GM12878 (cell line): ENCODE measurements at regions not wholly inside any gene's neighbourhood (a gene's known extent, or its start where the extent isn't known, plus 50 kb on each side); places are given as distances from the start of the nearest gene placed in this dataset.

Source experiments
- ATAC-seq: fragments of 200-7000 bp; cut with Tn5 transposase; 3 replicates; pipeline ENCODE4 v1.9.1; 2020; ENCODE audit warnings: mild to moderate bottlenecking, moderate library complexity
- BruUV-seq: library from RNA; stranded (reverse); fragments of 400-500 nt; replicated peaks from 2 replicates; lab custom pipeline; 2021; lab: Mats Ljungman, UMichigan
- CTCF ChIA-PET: fragments of 300-600 bp; sonication (Branson Sonifier 250); formaldehyde crosslinking; extraction: SDS; loops from one replicate; lab custom pipeline; 2021; ENCODE audit warnings: inconsistent platforms; lab: Yijun Ruan, JAX
- POLR2A ChIA-PET: fragments of 350-600 bp; formaldehyde crosslinking; extraction: SDS; loops from one replicate; lab custom pipeline; 2021; ENCODE audit warnings: inconsistent platforms; lab: Charles Lee
- RAD21 ChIA-PET: fragments of 300-600 bp; sonication (Branson Sonifier 250); formaldehyde crosslinking; loops from one replicate; lab custom pipeline; 2023; ENCODE audit warnings: antibody characterized with exemption; ENCODE audit not compliant: unreplicated experiment; lab: Charles Lee
- SMC1A ChIA-PET: fragments of 300-600 bp; sonication (Branson Sonifier 250); formaldehyde crosslinking; loops from one replicate; lab custom pipeline; 2023; ENCODE audit not compliant: unreplicated experiment, uncharacterized antibody; lab: Charles Lee
- DNase-seq: peaks from one replicate; pipeline ENCODE4 v3.0.0-alpha.2; 2011; ENCODE audit warnings: low read depth, low spot score
- FAIRE-seq: peaks from 3 replicates; lab custom pipeline; 2011; peaks lifted over from hg19 to GRCh38; lab: Jason Lieb, UNC
- H2AFZ ChIP-seq: 2 replicates; pipeline ENCODE4 v1.6.0; 2011; ENCODE audit warnings: low read depth, low read length, control low read depth; ENCODE audit not compliant: control insufficient read depth
- H3K27ac ChIP-seq: 2 replicates; pipeline ENCODE4 v1.5.1; 2011; ENCODE audit warnings: control low read depth; ENCODE audit not compliant: control insufficient read depth, insufficient read depth
- H3K27me3 ChIP-seq, 2 experiments: replicated peaks in 1 of 2; 2 replicates each; pipeline versions ENCODE4 v1.6.0 to v1.6.1; 2011; ENCODE audit warnings: low read length in 1 of 2; ENCODE audit not compliant: control insufficient read depth in 2 of 2, insufficient read depth in 2 of 2
- H3K36me3 ChIP-seq, 2 experiments: 2 replicates each; pipeline ENCODE4 v1.5.1; 2011; ENCODE audit warnings: low read length in 1 of 2; ENCODE audit not compliant: control insufficient read depth in 2 of 2, insufficient read depth in 2 of 2
- H3K4me1 ChIP-seq: 2 replicates; pipeline ENCODE4 v1.6.1; 2011; ENCODE audit warnings: mild to moderate bottlenecking, low read length, moderate library complexity, mixed read lengths; ENCODE audit not compliant: control insufficient read depth, insufficient read depth
- H3K4me2 ChIP-seq: 2 replicates; pipeline ENCODE4 v1.6.0; 2011; ENCODE audit warnings: control low read depth; ENCODE audit not compliant: control insufficient read depth, insufficient read depth
- H3K4me3 ChIP-seq: fragments of 200-600 bp; sonication (generic); 2 replicates; pipeline ENCODE4 v1.5.1; 2016
- H3K79me2 ChIP-seq: 2 replicates; pipeline ENCODE4 v1.6.0; 2011; ENCODE audit warnings: low read length; ENCODE audit not compliant: control insufficient read depth, insufficient read depth
- H3K9ac ChIP-seq: 2 replicates; pipeline ENCODE4 v1.8.0; 2011; ENCODE audit warnings: low read length, control low read depth, mixed read lengths; ENCODE audit not compliant: control insufficient read depth, insufficient read depth
- H3K9me3 ChIP-seq: replicated peaks from 3 replicates; pipeline ENCODE4 v1.5.1; 2011; ENCODE audit warnings: mild to moderate bottlenecking, low read length; ENCODE audit not compliant: control insufficient read depth, insufficient read depth
- H4K20me1 ChIP-seq: 2 replicates; pipeline ENCODE4 v1.6.0; 2011; ENCODE audit not compliant: control insufficient read depth, insufficient read depth
- BHLHE40 ChIP-seq, 2 experiments: fragments of 450-650 bp in 1 of 2; IDR thresholded peaks; 2 replicates each; pipeline ENCODE4 v1.6.1; 2011 to 2017; ENCODE audit warnings: low read depth in 2 of 2, borderline replicate concordance in 1 of 2, improper control_type of control experiment in 1 of 2, low read length in 1 of 2, mild to moderate bottlenecking in 1 of 2
- CREM ChIP-seq: IDR thresholded peaks from 2 replicates; pipeline ENCODE4 v1.6.1; 2014; ENCODE audit warnings: antibody characterized with exemption, low read depth
- EZH2 ChIP-seq: IDR thresholded peaks from 2 replicates; pipeline ENCODE4 v1.6.1; 2012; ENCODE audit warnings: low read depth, mild to moderate bottlenecking, control low read depth, inconsistent platforms, low read length, borderline replicate concordance; ENCODE audit not compliant: control insufficient read depth
- IRF4 ChIP-seq: IDR thresholded peaks from 2 replicates; pipeline ENCODE4 v1.6.1; 2011; ENCODE audit warnings: low read depth, low read length
- MLLT1 ChIP-seq: fragments of 450-650 bp; IDR thresholded peaks from 2 replicates; pipeline ENCODE4 v1.6.1; 2016; ENCODE audit warnings: mild to moderate bottlenecking
- RELB ChIP-seq: fragments of 450-650 bp; IDR thresholded peaks from 2 replicates; pipeline ENCODE4 v1.6.1; 2017; ENCODE audit warnings: low read depth, mild to moderate bottlenecking, moderate library complexity
- RUNX3 ChIP-seq: IDR thresholded peaks from 2 replicates; pipeline ENCODE4 v1.6.1; 2012; ENCODE audit warnings: low read length, inconsistent platforms
- SIX5 ChIP-seq: IDR thresholded peaks from 2 replicates; pipeline ENCODE4 v1.6.1; 2011; ENCODE audit warnings: mild to moderate bottlenecking, low read depth, low read length, moderate library complexity; ENCODE audit not compliant: severe bottlenecking
- SMAD5 ChIP-seq: IDR thresholded peaks from 2 replicates; pipeline ENCODE4 v1.6.1; 2016; ENCODE audit warnings: antibody characterized with exemption, low read depth
- SREBF2 ChIP-seq: IDR thresholded peaks from 2 replicates; pipeline ENCODE4 v1.6.1; 2012; ENCODE audit warnings: mild to moderate bottlenecking, low read length
- WRNIP1 ChIP-seq: IDR thresholded peaks from 2 replicates; pipeline ENCODE4 v1.6.1; 2011; ENCODE audit warnings: low read depth, low read length, improper control_type of control experiment, borderline replicate concordance
- ZBTB4 ChIP-seq: fragments of 450-650 bp; formaldehyde crosslinking; IDR thresholded peaks from 2 replicates; pipeline ENCODE4 v1.4.0; 2022; ENCODE audit warnings: mild to moderate bottlenecking, moderate library complexity
- WGBS: methylation state at CpG from one replicate; pipeline ENCODE4 v1.1.6; 2016; ENCODE audit warnings: low lambda C conversion rate; ENCODE audit not compliant: insufficient replicate concordance, insufficient coverage; ENCODE audit errors: missing lambda C conversion rate; 5-methylcytosine and 5-hydroxymethylcytosine counted together
- in situ Hi-C: fragments of 300-500 bp; cut with MboI; formaldehyde crosslinking; loops from 9 replicates; pipeline ENCODE4 v1.14.3; 2018; ENCODE audit warnings: mixed read lengths
- intact Hi-C: fragments of 100-400 bp; cut with micrococcal nuclease; formaldehyde crosslinking; loops from one replicate; pipeline ENCODE4 v1.14.2; 2022; ENCODE audit not compliant: unreplicated experiment

- no peak overlapping the region for H3K4me3 ChIP-seq
- ChIA-PET RAD21 (no interaction called here), SMC1A (no interaction called here), CTCF (interaction anchor here (0.6 kb wide), 1 partner anchor 9 kb away, joined by 3 read pairs; no protein-coding TSS in a partner anchor), POLR2A (no interaction called here)
- WGBS = 0% methylated on average over 2 of the region's 2 CpGs
- intact Hi-C loops = no loop called here
- no peak overlapping the region for H3K4me2 ChIP-seq
- no peak for DNase-seq
- H3K9me3 ChIP-seq = no peaks in the 10 kb centered on the region
- TF ChIP-seq SREBF2 (no peak), SIX5 (no peak), CREM (no peak), RELB (no peak), BHLHE40 (IDR thresholded peaks at IDR 0.05; ENCODE audit: borderline replicate concordance in 1 of 2, low read depth in 2 of 2, low read length in 1 of 2) (no peak), MLLT1 (no peak), SMAD5 (no peak), WRNIP1 (no peak), ZBTB4 (CRISPR knock-in tag) (no peak), RUNX3 (no peak), EZH2 (no peak), IRF4 (no peak)
- in situ Hi-C loops = no loop called here
- no peaks in the 10 kb centered on the region for H3K79me2 ChIP-seq
- ATAC-seq = no peak
- no peaks in the 10 kb centered on the region for H3K36me3 ChIP-seq
- H3K27ac ChIP-seq = no peak overlapping the region
- H2AFZ ChIP-seq = no peak overlapping the region
- no peaks in the 10 kb centered on the region for H3K27me3 ChIP-seq
- no peaks in the 10 kb centered on the region for H4K20me1 ChIP-seq
- BruUV-seq = no TSS peak
- H3K4me1 ChIP-seq = no peaks in the 10 kb centered on the region
- no peak for FAIRE-seq
- H3K9ac ChIP-seq = no peak overlapping the region
Observed at GRCh38 chr7:80359476-80359875, 152.4 kb downstream of the GNAT3 start.
